Liver (tissue), 3 donors: ENCODE measurements at regions not wholly inside any gene's neighbourhood (a gene's known extent, or its start where the extent isn't known, plus 50 kb on each side); places are given as distances from the start of the nearest gene placed in this dataset.

Experiments used
- CTCF ChIP-seq: fragments of 150-350 bp; IDR thresholded peaks from 2 replicates; pipeline ENCODE4 v1.5.1; 2017; ENCODE audit warnings: improper control_type of control experiment, low read depth, low read length; ENCODE audit not compliant: missing input control
- FOXA1 ChIP-seq: IDR thresholded peaks from 2 replicates; pipeline ENCODE4 v1.6.1; 2016; ENCODE audit warnings: antibody characterized with exemption
- GABPA ChIP-seq, 2 donors: IDR thresholded peaks in 1 of 2; conservative IDR thresholded peaks in 1 of 2; 2 replicates each; pipeline ENCODE4 v1.6.1; 2016; ENCODE audit warnings: antibody characterized with exemption in 2 of 2, mild to moderate bottlenecking in 1 of 2, moderate library complexity in 1 of 2
- HNF4A ChIP-seq, 2 donors: conservative IDR thresholded peaks; 2 replicates each; pipeline ENCODE4 v1.6.1; 2016; ENCODE audit warnings: antibody characterized with exemption in 2 of 2, mild to moderate bottlenecking in 2 of 2
- MAX ChIP-seq: IDR thresholded peaks from 2 replicates; pipeline ENCODE4 v1.6.1; 2016; ENCODE audit warnings: antibody characterized with exemption
- RAD21 ChIP-seq, 2 donors: IDR thresholded peaks; 2 replicates each; pipeline ENCODE4 v1.6.1; 2016; ENCODE audit warnings: antibody characterized with exemption in 2 of 2, mild to moderate bottlenecking in 2 of 2
- REST ChIP-seq: IDR thresholded peaks from 2 replicates; pipeline ENCODE4 v1.6.1; 2016; ENCODE audit warnings: antibody characterized with exemption, mild to moderate bottlenecking
- RXRA ChIP-seq, 2 donors: IDR thresholded peaks; 2 replicates each; pipeline ENCODE4 v1.6.1; 2017 to 2018; ENCODE audit warnings: antibody characterized with exemption in 2 of 2, mild to moderate bottlenecking in 1 of 2
- SP1 ChIP-seq: IDR thresholded peaks from 2 replicates; pipeline ENCODE4 v1.6.1; 2018; ENCODE audit warnings: antibody characterized with exemption, mild to moderate bottlenecking
- TAF1 ChIP-seq: conservative IDR thresholded peaks from 2 replicates; pipeline ENCODE4 v1.6.1; 2016; ENCODE audit warnings: antibody characterized with exemption, mild to moderate bottlenecking
- ZBTB33 ChIP-seq: IDR thresholded peaks from 2 replicates; pipeline ENCODE4 v1.6.1; 2016; ENCODE audit warnings: antibody characterized with exemption
- donor health status: healthy.
- donor health status: healthy.

GRCh38 chr7:89511900-89512299 lies 642.4 kb upstream of the STEAP1 start:
- no peak for TF ChIP-seq CTCF
- no peak for TF ChIP-seq GABPA (IDR thresholded peaks at IDR 0.05 in 1 of 2, conservative IDR thresholded peaks at IDR 0.05 in 1 of 2)
- TF ChIP-seq REST: no peak
- no peak for TF ChIP-seq RXRA (IDR thresholded peaks at IDR 0.05)
- no peak for TF ChIP-seq TAF1
- TF ChIP-seq MAX: no peak
- TF ChIP-seq SP1: no peak
- TF ChIP-seq HNF4A (conservative IDR thresholded peaks at IDR 0.05): no peak
- no peak for TF ChIP-seq FOXA1
- no peak for TF ChIP-seq RAD21 (IDR thresholded peaks at IDR 0.05)
- TF ChIP-seq ZBTB33: no peak
